Ureter (tissue), 1 donor: ENCODE measurements at regions not wholly inside any gene's neighbourhood (a gene's known extent, or its start where the extent isn't known, plus 50 kb on each side); places are given as distances from the start of the nearest gene placed in this dataset.

Source experiments
- DNase-seq: peaks from one replicate; pipeline ENCODE4 v3.0.0-alpha.2; 2020; ENCODE audit warnings: low spot score
- donor health status: DM: yes; HTN: yes; CAD: no.

DNA sequence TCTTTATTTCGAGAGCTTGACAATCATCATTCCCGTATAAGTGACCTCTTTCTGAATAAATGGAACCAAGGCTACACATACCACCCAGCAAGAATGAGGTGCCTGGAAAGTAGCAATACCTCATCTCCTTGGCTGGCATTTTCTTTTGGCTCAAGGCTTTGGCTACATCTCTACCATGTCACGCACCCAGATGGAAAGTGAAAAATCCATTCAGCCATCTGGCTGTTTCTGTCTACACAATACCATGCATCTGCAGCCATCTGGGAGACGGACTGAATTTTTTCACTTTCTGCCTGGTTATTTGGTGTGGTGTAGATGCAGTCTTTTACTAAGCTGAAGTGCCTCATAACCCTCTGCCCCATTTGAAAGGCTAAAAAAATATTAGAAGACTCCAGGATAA lies 566.9 kb downstream of the BCL11A start:
- DNase-seq, result no peak

DNA sequence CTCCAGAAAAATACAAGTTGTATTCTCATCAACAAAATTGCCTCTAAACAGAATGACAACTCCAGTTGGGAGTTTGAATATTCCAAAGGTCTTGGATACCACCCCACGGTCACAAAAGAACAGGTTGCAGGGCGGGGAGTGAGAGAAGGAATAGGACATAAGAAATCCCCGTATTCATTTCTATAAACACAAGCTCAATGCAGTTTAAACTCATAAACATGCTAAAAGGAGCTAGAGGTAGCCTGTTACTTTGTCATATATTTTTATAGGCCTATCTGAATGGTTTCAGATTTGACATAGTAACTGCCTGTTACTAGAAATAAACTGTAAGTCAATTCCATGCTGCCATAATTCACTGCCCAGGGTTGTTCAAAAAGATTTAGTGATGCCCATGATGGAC lies 567.5 kb downstream of the BCL11A start:
- no peak for DNase-seq

DNA sequence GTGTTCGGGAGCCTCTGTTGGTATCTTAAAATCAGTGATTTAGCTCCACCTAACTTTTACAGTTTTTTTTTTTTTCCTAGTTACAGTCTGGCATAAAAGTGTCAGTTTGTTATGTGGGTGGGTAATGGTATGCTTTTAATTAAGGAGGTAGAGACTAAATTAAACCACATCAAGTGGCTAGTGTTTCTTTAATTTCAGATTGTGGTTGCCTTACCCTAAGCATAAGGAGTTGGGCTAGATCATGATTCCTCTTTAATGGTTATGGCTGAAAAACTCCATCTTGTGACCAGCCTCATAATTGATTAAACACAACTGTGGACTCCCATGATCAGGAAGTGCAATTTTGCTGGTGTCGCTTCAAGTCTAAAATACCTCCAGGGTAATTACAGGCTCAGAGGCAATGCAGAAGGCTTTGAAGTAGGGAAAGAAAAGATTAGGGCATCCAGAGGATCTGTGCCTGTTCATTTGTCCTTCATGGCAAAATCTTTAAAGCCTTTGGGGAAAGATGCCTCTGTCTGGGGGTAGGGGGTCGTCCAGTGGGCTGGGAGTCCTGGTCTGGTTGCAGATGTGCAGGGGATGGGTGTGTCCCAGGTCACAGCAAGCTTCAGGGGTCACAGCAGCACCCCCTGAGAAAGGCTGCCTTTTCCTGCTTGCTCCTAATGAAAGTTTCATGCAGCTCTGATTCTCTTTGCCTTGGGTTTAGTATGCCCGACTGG lies 579.2 kb downstream of the BCL11A start:
- DNase-seq, result no peak

GRCh38 chr2:59969161-59969560 lies 584.3 kb downstream of the BCL11A start:
- DNase-seq, result no peak

DNA sequence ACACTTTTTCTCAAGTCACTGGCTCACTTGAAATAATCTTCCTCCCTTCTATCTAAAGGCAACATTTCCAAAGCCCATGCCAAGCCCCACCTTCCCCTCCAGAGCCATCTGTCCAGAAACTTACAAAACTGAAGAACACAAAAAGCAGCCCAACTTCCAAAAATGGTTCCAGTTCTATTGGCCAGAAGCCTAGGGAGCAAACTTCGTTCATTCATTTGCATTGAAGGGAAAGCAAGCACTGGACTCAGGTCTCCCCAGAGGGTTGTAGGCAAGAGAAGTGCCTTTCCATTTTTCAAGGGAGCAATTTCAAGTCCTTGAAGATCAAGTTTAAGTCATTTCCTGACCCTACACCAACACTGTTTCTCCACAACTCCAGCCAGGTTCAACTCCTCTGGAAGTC lies 585.0 kb downstream of the BCL11A start:
- DNase-seq, result no peak

GRCh38 chr2:59967691-59968090 lies 585.8 kb downstream of the BCL11A start:
- no peak for DNase-seq

DNA sequence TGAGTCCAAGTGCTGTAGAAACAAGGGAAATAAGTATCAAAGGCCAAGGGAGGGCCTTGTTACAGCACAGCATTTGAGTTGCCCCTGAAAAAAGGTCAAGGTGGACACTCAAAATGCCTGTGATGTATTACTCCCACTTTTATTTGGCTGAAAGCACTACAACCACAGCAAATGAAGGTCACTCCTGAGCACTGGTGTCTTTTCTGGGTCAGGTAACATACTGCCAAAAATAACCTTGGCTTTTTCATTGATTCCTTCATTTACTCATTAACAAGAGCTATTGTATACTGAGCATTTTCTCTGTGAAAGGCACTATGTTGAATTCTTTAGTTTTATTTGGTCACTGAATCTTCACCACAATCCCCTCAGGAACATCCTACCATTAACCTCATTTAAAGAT lies 590.3 kb downstream of the BCL11A start:
- no peak for DNase-seq

DNA sequence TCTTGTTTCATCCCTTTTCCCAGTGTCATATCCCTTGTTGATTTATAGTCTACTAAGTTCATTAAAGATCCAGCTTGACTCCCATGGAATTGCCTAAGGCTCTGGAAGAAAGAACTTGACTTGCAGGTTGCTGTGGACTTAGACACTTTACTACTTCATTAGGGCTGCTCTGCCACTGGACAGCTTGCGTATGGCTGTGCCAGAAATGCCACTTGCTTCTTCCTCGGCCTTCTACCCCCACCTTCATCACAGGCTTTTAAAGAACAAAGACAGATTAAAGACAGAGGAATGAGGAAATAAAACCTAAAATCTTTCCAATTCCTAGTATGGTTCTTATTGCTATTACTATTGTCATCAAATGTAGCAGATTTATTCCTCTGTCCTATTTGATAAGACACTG lies 591.7 kb downstream of the BCL11A start:
- DNase-seq, result no peak

DNA sequence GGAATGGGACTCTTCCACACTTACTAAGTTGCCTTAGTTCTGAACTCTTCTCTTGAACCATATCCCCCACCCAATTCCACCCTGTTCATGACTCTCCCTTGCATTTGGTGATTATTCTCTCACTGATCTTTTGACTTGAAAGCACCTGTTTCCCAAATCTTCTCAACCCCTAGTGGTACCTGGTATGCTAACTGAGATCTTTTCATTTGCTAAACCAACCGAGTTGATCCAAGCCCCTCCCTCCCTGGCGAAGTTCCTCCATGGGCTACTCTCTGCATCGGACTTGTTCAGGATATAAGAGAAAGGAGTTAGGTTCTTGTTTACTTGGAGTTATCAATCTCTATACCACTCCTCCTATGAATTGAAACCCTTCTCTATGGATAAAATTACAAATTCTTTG lies 593.5 kb downstream of the BCL11A start:
- no peak for DNase-seq

- DNase-seq, result no peak
Measured at GRCh38 chr2:59957504-59957903, 596.0 kb downstream of the BCL11A start.

DNA sequence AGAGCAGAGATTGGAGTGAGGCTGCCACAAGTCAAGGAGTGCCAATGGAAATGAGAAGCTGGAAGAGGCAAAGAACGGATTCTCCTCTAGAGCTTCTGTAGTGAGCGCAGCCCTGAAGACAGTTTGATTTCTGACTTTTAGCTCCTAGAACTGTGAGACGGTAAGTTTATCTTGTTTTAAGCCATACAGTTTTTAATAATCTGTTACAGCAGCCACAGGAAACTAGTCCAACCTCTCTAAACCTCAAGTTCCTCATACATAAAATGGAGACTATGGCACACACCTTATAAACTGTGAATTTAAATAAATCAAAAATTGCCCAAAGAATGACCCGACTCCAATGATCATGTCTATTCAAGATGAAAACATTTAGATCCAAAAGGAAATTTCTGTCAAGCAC lies 596.5 kb downstream of the BCL11A start:
- DNase-seq, result no peak

DNA sequence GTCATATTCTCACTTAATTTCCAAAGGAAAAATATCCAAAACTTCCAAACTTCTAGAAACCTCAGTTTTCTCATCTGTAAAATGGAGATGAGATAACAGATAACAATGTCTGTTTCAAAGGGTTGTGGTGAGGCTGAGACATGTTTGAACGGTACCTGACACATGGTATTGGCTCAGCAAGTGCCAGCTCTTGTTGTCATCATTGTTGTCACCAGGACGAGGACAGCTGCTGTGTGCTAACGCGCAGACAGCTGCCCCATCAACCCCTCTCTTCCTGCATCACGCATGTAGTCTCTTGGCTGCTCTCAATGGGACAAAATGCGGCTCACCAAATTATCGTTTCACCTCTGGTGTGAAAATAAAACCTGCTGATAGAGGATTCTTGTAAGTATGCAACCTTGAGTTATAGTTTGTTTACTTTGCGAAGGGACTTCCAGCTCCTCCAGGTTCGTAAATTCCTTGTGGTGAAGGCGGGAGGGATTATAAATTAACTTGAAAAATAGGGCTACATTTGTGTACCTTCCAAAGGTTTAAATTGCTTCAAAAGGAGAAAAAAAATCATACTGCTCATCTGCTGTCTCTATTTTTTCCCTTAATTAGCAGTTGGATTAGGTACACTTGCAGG lies 605.4 kb downstream of the BCL11A start:
- DNase-seq, result no peak

DNA sequence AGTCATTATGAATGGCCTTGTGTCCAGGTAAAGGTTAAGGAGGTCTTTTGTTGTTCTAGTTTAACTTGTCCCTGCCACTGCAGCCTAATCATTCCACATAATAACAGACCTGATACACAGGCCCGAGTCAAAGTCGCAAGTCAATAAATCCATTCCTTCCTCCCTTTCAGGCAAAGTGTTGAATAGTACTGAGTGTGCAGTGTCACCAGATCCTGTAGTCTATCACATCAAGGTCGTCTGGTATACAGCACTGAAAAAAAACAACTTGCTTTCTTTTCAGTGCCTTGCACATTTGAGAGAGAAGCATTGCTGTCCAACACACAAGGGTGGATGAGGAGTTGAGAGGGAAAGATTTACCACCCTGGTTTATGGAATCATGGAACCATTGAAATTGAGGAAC lies 606.2 kb downstream of the BCL11A start:
- no peak for DNase-seq

GRCh38 chr2:59939236-59939635 lies 614.2 kb downstream of the BCL11A start:
- no peak for DNase-seq

GRCh38 chr2:59938181-59938580 lies 615.3 kb downstream of the BCL11A start:
- DNase-seq, result no peak

DNA sequence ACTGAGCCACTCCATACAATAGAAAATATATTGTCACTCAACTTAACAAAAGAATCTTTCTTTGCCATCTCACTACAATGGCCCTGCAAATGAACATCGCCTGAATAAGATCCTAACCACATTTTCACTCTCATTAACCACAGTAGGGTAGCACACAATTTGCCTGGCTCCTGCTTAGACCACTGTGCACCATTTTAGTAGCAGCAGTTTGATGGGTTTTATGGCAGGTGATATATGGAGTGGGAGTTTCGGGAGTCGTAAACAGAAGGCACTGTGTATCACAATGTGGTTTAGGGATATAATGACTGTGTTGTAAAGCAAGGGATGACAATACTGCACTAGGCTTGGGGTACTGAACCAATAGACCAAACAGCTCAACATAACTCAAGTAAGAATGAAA lies 617.4 kb downstream of the BCL11A start:
- no peak for DNase-seq

- no peak for DNase-seq
Measured at GRCh38 chr2:59935005-59935404, 618.4 kb downstream of the BCL11A start.

GRCh38 chr2:59933948-59934347 lies 619.5 kb downstream of the BCL11A start:
- no peak for DNase-seq

GRCh38 chr2:59932341-59932740 lies 621.1 kb downstream of the BCL11A start:
- no peak for DNase-seq

GRCh38 chr2:59930430-59930829 lies 623.0 kb downstream of the BCL11A start:
- DNase-seq, result no peak

DNA sequence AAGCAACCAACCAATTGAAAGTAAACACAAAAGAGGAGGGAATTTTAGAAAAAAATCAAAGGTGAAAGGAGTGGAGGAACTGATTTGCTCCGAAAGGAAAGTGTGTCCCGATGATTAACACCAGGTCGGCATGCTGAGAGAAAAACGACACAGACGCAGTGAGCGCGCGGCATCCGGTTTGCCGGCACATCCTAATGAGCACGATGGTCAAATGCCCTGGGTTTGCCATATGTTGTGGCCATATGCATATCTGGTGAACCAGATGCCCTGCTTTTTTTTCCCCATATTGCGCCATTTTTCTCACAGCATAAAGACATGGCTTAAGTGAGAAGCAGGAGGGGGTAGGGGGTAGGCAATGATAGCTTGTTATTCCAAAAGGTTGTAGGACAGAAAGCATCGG lies 626.7 kb downstream of the BCL11A start:
- no peak for DNase-seq

DNA sequence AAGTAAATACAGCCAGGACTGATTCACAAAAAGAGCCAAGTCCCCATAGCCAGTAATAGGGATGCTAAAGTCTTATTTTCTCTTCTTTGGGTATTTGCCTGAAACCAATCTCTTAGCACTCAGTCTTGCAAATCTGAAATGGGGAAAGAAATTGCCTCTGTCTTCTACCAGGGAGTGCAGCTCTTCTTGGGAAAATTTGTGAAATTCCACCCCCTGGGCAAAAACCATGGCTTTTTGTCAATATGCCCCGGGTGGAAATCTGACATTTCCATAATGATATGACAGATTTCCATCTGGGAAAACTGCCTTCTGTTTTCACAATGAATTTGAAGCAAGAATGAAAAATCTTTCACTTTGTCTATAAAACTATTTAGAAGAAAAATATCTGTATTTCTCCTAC lies 628.1 kb downstream of the BCL11A start:
- DNase-seq, result no peak

DNA sequence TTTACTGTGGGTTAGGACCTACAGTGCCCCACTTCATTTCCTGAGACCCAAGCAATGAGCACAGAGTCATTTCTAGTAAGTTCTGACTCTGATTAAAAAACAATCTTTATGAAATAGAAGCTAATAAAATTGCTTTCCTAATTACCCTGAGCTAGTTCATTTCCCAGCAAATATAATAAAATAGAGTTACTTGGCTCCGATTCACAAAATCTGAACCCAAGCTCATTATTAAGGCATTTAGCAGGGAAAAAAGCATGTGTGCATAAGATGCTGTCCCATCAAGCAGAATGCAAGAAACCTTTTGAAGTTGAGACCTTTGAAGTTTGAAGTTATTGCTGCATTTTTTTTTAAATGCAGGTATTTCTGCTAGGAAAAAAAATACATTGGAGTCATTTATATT lies 629.1 kb downstream of the BCL11A start:
- DNase-seq, result no peak

DNA sequence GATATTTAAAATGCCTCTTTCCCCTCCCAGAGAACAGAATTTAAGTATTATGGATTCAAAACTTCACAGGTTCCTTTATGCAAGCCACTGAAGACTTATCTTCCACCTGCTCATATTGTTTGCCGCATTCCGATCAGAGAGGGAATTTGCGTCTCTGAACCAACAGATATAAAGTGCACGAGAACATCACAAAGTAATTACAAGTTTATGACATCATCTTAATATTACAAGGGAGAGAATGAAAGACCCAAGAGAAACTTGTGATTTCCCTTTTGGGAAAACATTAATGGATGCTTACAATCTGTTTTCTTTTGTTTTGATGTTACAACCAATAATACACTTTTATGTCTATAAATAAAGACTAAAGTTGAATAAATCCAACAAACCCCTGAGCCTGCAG lies 631.0 kb downstream of the BCL11A start:
- DNase-seq, result no peak
